ENCODE measurements at regions not wholly inside any gene's neighbourhood (a gene's known extent, or its start where the extent isn't known, plus 50 kb on each side); places are given as distances from the start of the nearest gene placed in this dataset.

DNA sequence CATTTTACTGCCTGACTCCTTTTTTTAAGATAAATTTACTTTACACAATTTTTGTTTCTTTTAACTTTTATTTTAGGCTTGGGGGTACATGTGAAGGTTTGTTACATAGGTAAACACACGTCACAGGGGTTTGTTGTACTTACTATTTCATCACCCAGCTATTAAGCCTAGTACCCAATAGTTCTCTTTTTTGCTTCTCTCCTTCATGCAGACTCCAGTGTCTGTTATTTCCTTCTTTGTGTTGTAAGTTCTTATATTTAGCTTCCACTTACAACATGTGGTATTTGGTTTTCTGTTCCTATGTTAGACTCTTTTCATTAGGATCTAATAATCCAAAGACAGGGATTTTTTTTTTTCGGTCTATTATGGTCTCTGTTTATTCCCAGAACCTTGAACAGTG is 83.5 kb upstream of the CCN6 start:
- Histone ChIP-seq H3K4me2 (ENCODE audit: extremely low read depth, insufficient read depth, low read length) (no peak overlapping the region), H3K4me1 (ENCODE audit: control insufficient read depth, extremely low read depth, insufficient read depth, low read length) (peaks cover 14% of the 10 kb centered on the region), H2AFZ (ENCODE audit: low read length) (no peak overlapping the region), H4K20me1 (ENCODE audit: control insufficient read depth, extremely low read depth, insufficient read depth, low read length) (no peaks in the 10 kb centered on the region), H3K9ac (ENCODE audit: insufficient read depth, low read length) (no peak overlapping the region), H3K27ac (ENCODE audit: insufficient read depth, low read length) (no peak overlapping the region), H3K36me3 (ENCODE audit: control insufficient read depth, insufficient read depth, low read length) (no peaks in the 10 kb centered on the region), H3K79me2 (ENCODE audit: control insufficient read depth, insufficient read depth, low read length) (no peaks in the 10 kb centered on the region), H3K27me3 (ENCODE audit: control insufficient read depth, insufficient read depth, low read length) (no peaks in the 10 kb centered on the region), H3K9me3 (ENCODE audit: control insufficient read depth, insufficient read depth, low read depth, low read length) (no peaks in the 10 kb centered on the region), H3K4me3 (replicated peaks in 1 of 4; ENCODE audit: control extremely low read depth in 1 of 4, insufficient read depth in 1 of 4, low read depth in 3 of 4, low read length in 4 of 4) (no peak overlapping the region)
- TF ChIP-seq, protein P1, sequence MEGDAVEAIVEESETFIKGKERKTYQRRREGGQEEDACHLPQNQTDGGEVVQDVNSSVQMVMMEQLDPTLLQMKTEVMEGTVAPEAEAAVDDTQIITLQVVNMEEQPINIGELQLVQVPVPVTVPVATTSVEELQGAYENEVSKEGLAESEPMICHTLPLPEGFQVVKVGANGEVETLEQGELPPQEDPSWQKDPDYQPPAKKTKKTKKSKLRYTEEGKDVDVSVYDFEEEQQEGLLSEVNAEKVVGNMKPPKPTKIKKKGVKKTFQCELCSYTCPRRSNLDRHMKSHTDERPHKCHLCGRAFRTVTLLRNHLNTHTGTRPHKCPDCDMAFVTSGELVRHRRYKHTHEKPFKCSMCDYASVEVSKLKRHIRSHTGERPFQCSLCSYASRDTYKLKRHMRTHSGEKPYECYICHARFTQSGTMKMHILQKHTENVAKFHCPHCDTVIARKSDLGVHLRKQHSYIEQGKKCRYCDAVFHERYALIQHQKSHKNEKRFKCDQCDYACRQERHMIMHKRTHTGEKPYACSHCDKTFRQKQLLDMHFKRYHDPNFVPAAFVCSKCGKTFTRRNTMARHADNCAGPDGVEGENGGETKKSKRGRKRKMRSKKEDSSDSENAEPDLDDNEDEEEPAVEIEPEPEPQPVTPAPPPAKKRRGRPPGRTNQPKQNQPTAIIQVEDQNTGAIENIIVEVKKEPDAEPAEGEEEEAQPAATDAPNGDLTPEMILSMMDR (conservative IDR thresholded peaks at IDR 0.05 in 1 of 2, IDR thresholded peaks at IDR 0.05 in 1 of 2; ENCODE audit: low read depth in 1 of 2, low read length in 2 of 2), result no peak
- TF ChIP-seq EZH2 (IDR thresholded peaks at IDR 0.05; ENCODE audit: low read length, missing control alignments), result no peak
- no peak for DNase-seq (ENCODE audit: low read depth in 2 of 2)

DNA sequence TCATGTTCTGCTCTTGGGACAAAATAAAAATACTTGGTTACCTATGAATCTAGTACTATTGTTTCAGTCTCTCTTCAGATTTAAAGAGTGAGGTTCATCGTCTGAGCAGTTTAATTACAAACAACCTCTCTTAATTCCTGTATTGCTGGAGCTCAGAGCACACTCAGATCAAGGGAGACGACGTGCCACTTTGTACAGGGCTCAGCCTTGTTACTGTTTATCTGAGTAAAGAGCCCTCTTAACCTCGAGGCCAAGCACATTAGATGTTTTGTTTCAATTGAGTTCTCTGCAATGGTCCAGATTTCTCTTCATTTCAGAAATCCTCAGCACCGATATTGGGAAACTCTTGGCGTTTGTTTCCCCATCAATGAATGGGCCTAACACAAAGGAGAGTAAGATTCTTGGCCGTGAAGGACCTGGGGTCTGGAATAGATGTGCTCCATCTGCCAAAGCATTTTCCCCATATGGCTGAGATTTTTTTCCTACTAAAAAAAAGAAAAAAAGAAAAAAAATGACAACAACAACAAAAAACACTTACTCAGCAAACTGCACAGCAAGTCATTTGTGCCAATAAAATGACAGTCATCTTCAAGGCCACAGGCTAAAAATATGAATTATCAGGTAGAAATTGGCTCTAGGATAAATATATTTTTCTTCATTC is 82.6 kb upstream of the CCN6 start:
- no peaks in the 10 kb centered on the region for H3K27me3 ChIP-seq (ENCODE audit: control insufficient read depth, insufficient read depth, low read length)
- H3K9ac ChIP-seq (ENCODE audit: insufficient read depth, low read length), result no peak overlapping the region
- H3K9me3 ChIP-seq (ENCODE audit: control insufficient read depth, insufficient read depth, low read depth, low read length), result no peaks in the 10 kb centered on the region
- H4K20me1 ChIP-seq (ENCODE audit: control insufficient read depth, extremely low read depth, insufficient read depth, low read length), result no peaks in the 10 kb centered on the region
- no peak for TF ChIP-seq EZH2 (IDR thresholded peaks at IDR 0.05; ENCODE audit: low read length, missing control alignments)
- TF ChIP-seq, protein P1 (conservative IDR thresholded peaks at IDR 0.05 in 1 of 2, IDR thresholded peaks at IDR 0.05 in 1 of 2; ENCODE audit: low read depth in 1 of 2, low read length in 2 of 2), result no peak
- no peak overlapping the region for H3K4me2 ChIP-seq (ENCODE audit: extremely low read depth, insufficient read depth, low read length)
- no peak overlapping the region for H3K4me3 ChIP-seq (replicated peaks in 1 of 4; ENCODE audit: control extremely low read depth in 1 of 4, insufficient read depth in 1 of 4, low read depth in 3 of 4, low read length in 4 of 4)
- H3K27ac ChIP-seq (ENCODE audit: insufficient read depth, low read length), result no peak overlapping the region
- peak in 1 of 2 donors; percentile 30 for DNase-seq (ENCODE audit: low read depth in 2 of 2)
- no peaks in the 10 kb centered on the region for H3K79me2 ChIP-seq (ENCODE audit: control insufficient read depth, insufficient read depth, low read length)
- H3K4me1 ChIP-seq (ENCODE audit: control insufficient read depth, extremely low read depth, insufficient read depth, low read length), result peaks cover 14% of the 10 kb centered on the region
- no peak overlapping the region for H2AFZ ChIP-seq (ENCODE audit: low read length)
- H3K36me3 ChIP-seq (ENCODE audit: control insufficient read depth, insufficient read depth, low read length), result no peaks in the 10 kb centered on the region

DNA sequence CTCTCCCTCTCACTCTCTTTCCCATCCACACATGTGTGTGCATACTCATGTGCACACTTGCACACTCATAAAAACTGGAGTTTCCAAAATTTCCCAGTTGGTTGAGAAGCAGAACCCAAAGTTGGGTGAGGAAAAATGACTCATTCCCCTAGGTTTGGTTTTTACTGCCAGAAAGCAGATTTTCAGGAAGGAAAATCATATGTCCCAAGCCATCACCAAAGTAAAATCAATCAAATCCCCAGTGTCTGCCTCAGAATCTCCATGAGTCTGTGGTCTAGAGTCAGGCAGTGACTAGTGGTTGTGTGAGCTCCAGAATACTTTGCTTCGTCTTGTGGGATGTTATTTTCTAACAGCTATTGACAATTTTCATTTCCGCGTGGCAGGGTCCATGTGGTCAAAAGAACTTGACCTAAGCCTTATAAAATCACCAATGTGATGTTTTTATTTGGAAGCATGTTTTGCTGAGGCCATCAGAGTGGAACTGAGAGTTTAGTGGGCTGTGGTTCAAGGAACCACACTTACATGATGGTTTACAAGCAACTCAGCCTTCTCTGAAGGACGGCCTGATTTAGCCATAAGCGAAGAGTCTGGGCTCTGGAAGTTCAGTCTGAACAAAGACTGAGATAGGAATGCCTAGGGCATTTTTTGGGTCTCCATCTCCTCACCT is 81.9 kb upstream of the CCN6 start:
- H3K4me2 ChIP-seq (ENCODE audit: extremely low read depth, insufficient read depth, low read length), result no peak overlapping the region

More for the DNA sequence above, 81.9 kb upstream of the CCN6 start:
- Histone ChIP-seq H3K9me3 (ENCODE audit: control insufficient read depth, insufficient read depth, low read depth, low read length) (no peaks in the 10 kb centered on the region), H3K27ac (ENCODE audit: insufficient read depth, low read length) (peak overlapping the region; percentile 86), H3K27me3 (ENCODE audit: control insufficient read depth, insufficient read depth, low read length) (no peaks in the 10 kb centered on the region), H3K4me3 (replicated peaks in 1 of 4; ENCODE audit: control extremely low read depth in 1 of 4, insufficient read depth in 1 of 4, low read depth in 3 of 4, low read length in 4 of 4) (no peak overlapping the region), H3K9ac (ENCODE audit: insufficient read depth, low read length) (no peak overlapping the region), H3K4me1 (ENCODE audit: control insufficient read depth, extremely low read depth, insufficient read depth, low read length) (peaks cover 14% of the 10 kb centered on the region), H3K79me2 (ENCODE audit: control insufficient read depth, insufficient read depth, low read length) (no peaks in the 10 kb centered on the region), H2AFZ (ENCODE audit: low read length) (no peak overlapping the region), H3K36me3 (ENCODE audit: control insufficient read depth, insufficient read depth, low read length) (no peaks in the 10 kb centered on the region), H4K20me1 (ENCODE audit: control insufficient read depth, extremely low read depth, insufficient read depth, low read length) (no peaks in the 10 kb centered on the region)
- no peak for TF ChIP-seq EZH2 (IDR thresholded peaks at IDR 0.05; ENCODE audit: low read length, missing control alignments)
- TF ChIP-seq, protein P1 (conservative IDR thresholded peaks at IDR 0.05 in 1 of 2, IDR thresholded peaks at IDR 0.05 in 1 of 2; ENCODE audit: low read depth in 1 of 2, low read length in 2 of 2), result no peak
- peak; percentile 49 to 72 for DNase-seq (ENCODE audit: low read depth in 2 of 2)

All from fibroblast of lung (primary cell).